Smooth muscle cell (in vitro differentiated cells): ENCODE measurements at regions not wholly inside any gene's neighbourhood (a gene's known extent, or its start where the extent isn't known, plus 50 kb on each side); places are given as distances from the start of the nearest gene placed in this dataset.

Source experiments
- DNase-seq: peaks from one replicate; lab custom pipeline; 2025; ENCODE audit not compliant: unreplicated experiment; lab: John Stamatoyannopoulos, UW
- H2AFZ ChIP-seq: fragments of 200-600 bp; sonication (generic); 2 replicates; pipeline ENCODE4 v1.6.0; 2016; ENCODE audit warnings: antibody characterized with exemption, low read depth, mild to moderate bottlenecking
- H3F3A ChIP-seq: fragments of 200-600 bp; sonication (generic); 2 replicates; pipeline ENCODE4 v1.6.0; 2017; ENCODE audit warnings: antibody characterized with exemption, low read depth
- H3K27ac ChIP-seq: fragments of 200-600 bp; sonication (generic); 2 replicates; pipeline ENCODE4 v1.5.1; 2016; ENCODE audit warnings: low read depth, mild to moderate bottlenecking
- H3K27me3 ChIP-seq: fragments of 200-600 bp; sonication (generic); 2 replicates; pipeline ENCODE4 v1.6.1; 2016; ENCODE audit warnings: low read depth, mild to moderate bottlenecking
- H3K36me3 ChIP-seq: fragments of 200-600 bp; sonication (generic); 2 replicates; pipeline ENCODE4 v1.5.1; 2016; ENCODE audit warnings: low read depth
- H3K4me1 ChIP-seq: fragments of 200-600 bp; sonication (generic); 2 replicates; pipeline ENCODE4 v1.5.1; 2016; ENCODE audit warnings: low read depth
- H3K4me2 ChIP-seq: fragments of 200-600 bp; sonication (generic); 2 replicates; pipeline ENCODE4 v1.6.0; 2016; ENCODE audit warnings: mild to moderate bottlenecking
- H3K4me3 ChIP-seq: fragments of 200-600 bp; sonication (generic); 2 replicates; pipeline ENCODE4 v1.5.1; 2016; ENCODE audit warnings: mild to moderate bottlenecking
- H3K79me2 ChIP-seq: fragments of 200-600 bp; sonication (generic); 2 replicates; pipeline ENCODE4 v1.6.0; 2016; ENCODE audit warnings: low read depth, mild to moderate bottlenecking
- H3K9ac ChIP-seq: fragments of 200-600 bp; sonication (generic); 2 replicates; pipeline ENCODE4 v1.6.0; 2016; ENCODE audit warnings: low read depth
- H3K9me3 ChIP-seq: fragments of 200-600 bp; sonication (generic); replicated peaks from 2 replicates; pipeline ENCODE4 v1.5.1; 2016; ENCODE audit warnings: low read depth
- H4K20me1 ChIP-seq: fragments of 200-600 bp; sonication (generic); 2 replicates; pipeline ENCODE4 v1.6.0; 2016; ENCODE audit warnings: low read depth
- WGBS: methylation state at CpG from one replicate; pipeline ENCODE4 v1.1.7; 2016; ENCODE audit warnings: low lambda C conversion rate; 5-methylcytosine and 5-hydroxymethylcytosine counted together
- TF ChIP-seq, protein P1 (sequence below): fragments of 200-600 bp; sonication (generic); IDR thresholded peaks from 2 replicates; pipeline ENCODE4 v1.5.1; 2017; ENCODE audit warnings: borderline replicate concordance, mild to moderate bottlenecking, antibody characterized with exemption; ENCODE audit not compliant: insufficient read depth, poor library complexity, severe bottlenecking

DNA sequence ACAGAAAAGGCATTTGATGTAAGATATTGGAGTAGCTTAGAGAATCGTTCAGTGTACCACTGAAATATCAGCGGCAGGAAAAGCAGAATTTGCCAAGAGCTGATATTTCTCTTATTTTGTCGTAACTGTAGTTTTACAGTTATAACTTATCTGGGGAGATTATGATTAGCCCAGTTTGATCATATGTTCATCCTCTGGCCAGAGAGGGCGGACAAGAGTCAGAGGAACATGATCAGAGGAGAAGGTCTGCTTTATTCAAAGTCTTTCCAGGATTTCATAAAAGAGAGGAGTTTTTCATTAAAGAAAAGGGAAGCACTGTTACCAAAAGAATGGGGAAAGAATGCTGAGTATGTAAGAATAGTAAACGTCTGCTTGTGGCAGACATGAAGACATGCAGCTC lies 1655.6 kb downstream of the DPP10 start:
- Histone ChIP-seq H3K9me3 (no peaks in the 10 kb centered on the region), H3K9ac (no peak overlapping the region), H4K20me1 (no peaks in the 10 kb centered on the region), H3K4me3 (no peak overlapping the region), H3K27ac (no peak overlapping the region), H3K4me2 (no peak overlapping the region), H3K79me2 (no peaks in the 10 kb centered on the region), H3K36me3 (no peaks in the 10 kb centered on the region), H2AFZ (no peak overlapping the region), H3K27me3 (peaks cover 6% of the 10 kb centered on the region), H3F3A (no peaks in the 10 kb centered on the region), H3K4me1 (no peaks in the 10 kb centered on the region)
- TF ChIP-seq, protein P1, sequence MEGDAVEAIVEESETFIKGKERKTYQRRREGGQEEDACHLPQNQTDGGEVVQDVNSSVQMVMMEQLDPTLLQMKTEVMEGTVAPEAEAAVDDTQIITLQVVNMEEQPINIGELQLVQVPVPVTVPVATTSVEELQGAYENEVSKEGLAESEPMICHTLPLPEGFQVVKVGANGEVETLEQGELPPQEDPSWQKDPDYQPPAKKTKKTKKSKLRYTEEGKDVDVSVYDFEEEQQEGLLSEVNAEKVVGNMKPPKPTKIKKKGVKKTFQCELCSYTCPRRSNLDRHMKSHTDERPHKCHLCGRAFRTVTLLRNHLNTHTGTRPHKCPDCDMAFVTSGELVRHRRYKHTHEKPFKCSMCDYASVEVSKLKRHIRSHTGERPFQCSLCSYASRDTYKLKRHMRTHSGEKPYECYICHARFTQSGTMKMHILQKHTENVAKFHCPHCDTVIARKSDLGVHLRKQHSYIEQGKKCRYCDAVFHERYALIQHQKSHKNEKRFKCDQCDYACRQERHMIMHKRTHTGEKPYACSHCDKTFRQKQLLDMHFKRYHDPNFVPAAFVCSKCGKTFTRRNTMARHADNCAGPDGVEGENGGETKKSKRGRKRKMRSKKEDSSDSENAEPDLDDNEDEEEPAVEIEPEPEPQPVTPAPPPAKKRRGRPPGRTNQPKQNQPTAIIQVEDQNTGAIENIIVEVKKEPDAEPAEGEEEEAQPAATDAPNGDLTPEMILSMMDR: no peak
- WGBS: 55% methylated on average over 5 of the region's 5 CpGs
- no peak for DNase-seq

DNA sequence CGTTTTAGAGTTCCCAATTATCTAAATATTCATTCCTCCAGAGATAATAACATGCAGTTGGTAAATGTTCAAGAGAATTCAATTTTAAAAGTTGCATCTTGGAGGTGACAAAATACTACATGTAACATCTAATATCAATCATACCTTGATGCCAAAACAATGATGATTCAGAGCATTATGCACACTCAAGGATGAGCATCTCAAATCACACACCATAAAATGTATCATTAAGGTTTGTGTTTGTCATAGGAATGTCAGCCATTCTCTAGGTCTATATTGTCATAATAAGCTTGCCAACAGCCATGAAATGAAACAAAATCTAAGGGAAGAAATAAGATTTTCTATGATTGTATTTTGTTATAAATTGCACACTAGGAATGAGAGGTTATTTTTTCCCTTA lies 1667.0 kb downstream of the DPP10 start:
- no peak overlapping the region for H3K27ac ChIP-seq
- H3K4me1 ChIP-seq: no peaks in the 10 kb centered on the region
- no peaks in the 10 kb centered on the region for H3K36me3 ChIP-seq
- H2AFZ ChIP-seq: no peak overlapping the region
- H3K79me2 ChIP-seq: no peaks in the 10 kb centered on the region
- H3F3A ChIP-seq: no peaks in the 10 kb centered on the region
- H3K9ac ChIP-seq: no peak overlapping the region
- no peak overlapping the region for H3K4me2 ChIP-seq
- no peaks in the 10 kb centered on the region for H4K20me1 ChIP-seq
- H3K27me3 ChIP-seq: no peaks in the 10 kb centered on the region
- DNase-seq: no peak
- TF ChIP-seq, protein P1: no peak
- WGBS: 86% methylated on average over 1 of the region's 1 CpG
- H3K4me3 ChIP-seq: no peak overlapping the region
- H3K9me3 ChIP-seq: no peaks in the 10 kb centered on the region

DNA sequence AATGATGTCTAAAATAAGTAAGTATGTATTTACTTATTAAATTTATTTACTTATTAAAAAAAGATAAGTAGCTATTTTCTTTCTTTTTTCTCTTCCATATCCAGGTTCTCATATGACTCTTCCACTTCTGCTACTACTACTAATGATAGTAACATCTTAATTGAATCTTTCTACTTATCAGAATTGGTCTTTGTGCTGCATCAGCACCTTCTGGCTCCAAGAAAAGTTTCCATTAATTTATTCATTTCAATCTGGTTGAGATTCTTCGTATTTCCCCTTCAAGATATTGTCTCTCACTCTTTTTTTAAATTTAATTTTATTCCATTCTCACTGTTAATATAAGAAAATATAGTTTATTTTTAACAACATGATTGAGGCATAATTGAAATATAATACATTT lies 1675.4 kb downstream of the DPP10 start:
- Histone ChIP-seq H2AFZ (no peak overlapping the region), H3K79me2 (no peaks in the 10 kb centered on the region), H3F3A (no peaks in the 10 kb centered on the region), H3K4me2 (no peak overlapping the region), H3K27ac (no peak overlapping the region), H3K4me1 (no peaks in the 10 kb centered on the region), H3K27me3 (no peaks in the 10 kb centered on the region), H3K4me3 (no peak overlapping the region), H4K20me1 (no peaks in the 10 kb centered on the region), H3K36me3 (no peaks in the 10 kb centered on the region), H3K9me3 (no peaks in the 10 kb centered on the region), H3K9ac (no peak overlapping the region)
- TF ChIP-seq, protein P1: no peak
- DNase-seq: no peak
- 73% methylated on average over 1 of the region's 1 CpG for WGBS

DNA sequence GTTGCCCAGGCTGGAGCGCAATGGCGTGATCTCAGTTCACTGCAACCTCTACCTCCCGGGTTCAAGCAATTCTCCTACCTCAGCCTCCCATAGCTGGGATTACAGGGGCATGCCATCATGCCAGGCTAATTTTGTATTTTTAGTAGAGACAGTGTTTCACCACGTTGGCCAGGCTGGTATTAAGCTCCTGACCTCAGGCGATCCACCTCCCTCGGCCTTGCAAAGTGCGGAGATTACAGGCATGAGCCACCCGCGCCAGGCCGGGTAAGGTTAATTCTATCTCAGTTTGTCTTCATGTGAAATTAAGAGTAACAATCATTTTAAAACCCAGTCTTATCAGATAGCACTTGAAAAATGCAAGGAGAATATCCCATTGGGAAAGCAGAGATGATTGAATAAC lies 1681.7 kb upstream of the DDX18 start:
- DNase-seq: no peak
- no peaks in the 10 kb centered on the region for H3K4me1 ChIP-seq
- no peaks in the 10 kb centered on the region for H3K79me2 ChIP-seq
- H2AFZ ChIP-seq: no peak overlapping the region
- TF ChIP-seq, protein P1: no peak
- no peaks in the 10 kb centered on the region for H3K9me3 ChIP-seq
- H3K4me2 ChIP-seq: no peak overlapping the region
- no peak overlapping the region for H3K9ac ChIP-seq
- no peaks in the 10 kb centered on the region for H4K20me1 ChIP-seq
- H3K27ac ChIP-seq: no peak overlapping the region
- whole genome bisulfite sequencing: 90% methylated on average over 10 of the region's 10 CpGs
- H3K36me3 ChIP-seq: no peaks in the 10 kb centered on the region
- H3K4me3 ChIP-seq: no peak overlapping the region
- no peaks in the 10 kb centered on the region for H3F3A ChIP-seq
- H3K27me3 ChIP-seq: no peaks in the 10 kb centered on the region
